ENCODE measurements at regions not wholly inside any gene's neighbourhood (a gene's known extent, or its start where the extent isn't known, plus 50 kb on each side); places are given as distances from the start of the nearest gene placed in this dataset.

- no peak for DNase-seq
Measured at GRCh38 chr7:45350896-45351295, 193.3 kb downstream of the RAMP3 start.

DNA sequence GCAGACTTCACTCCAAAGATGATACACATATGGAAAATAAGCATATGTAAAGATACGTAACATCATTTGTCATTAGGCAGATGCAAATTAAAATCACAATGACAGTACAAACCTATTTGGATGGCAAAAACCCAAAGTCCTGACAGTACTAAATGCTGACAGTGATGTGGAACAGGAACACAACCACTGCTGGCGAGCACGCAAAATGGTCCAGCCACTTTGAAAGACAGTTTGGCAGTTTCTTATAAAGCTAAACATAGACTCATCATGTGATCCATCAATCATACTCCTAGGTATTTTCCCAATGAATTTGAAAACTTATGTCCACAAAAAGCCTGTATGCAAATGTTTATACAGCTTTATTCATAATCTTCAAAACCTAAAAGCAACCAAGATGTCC is 200.7 kb downstream of the RAMP3 start:
- DNase-seq = no peak

DNA sequence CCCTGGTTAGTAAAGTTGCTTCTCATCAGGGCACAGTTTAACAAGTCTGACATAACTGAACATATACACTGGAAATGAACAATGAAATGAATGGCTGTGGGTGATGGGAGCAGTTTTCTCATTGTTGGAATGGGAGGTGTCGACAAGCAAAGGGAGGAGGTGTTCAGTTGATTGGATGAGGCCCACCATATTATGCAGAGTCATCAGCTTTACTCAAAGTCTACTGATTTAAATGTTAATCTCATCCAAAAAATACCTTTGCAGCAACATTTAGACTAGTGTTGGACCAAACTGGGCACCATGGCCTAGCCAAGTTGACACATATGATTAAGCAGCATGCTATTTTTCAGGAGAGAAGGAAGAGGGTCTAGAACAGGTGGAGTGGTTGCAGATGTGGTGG is 201.7 kb downstream of the RAMP3 start:
- no peak for DNase-seq

- DNase-seq = no peak
Measured at GRCh38 chr7:45359776-45360175, 202.2 kb downstream of the RAMP3 start.

DNA sequence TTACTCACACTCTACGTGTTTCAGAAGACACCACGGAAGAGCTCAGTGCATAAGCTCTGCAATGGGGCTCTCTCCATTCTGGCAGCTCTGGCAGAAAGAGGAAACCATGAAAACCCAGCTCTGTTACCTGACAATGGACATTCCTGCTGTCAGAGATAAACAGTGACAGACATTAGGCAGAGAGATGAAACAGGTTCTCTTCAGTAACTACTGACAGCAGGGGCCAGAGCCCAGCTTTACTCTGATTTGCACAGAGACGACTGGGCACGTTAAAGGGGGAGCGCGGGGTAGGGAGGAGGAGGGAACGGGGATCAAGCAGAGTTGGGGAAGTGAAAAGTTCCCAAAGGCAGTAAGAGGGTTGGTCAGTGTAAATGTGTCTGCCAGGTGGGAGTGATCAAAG is 206.1 kb downstream of the RAMP3 start:
- DNase-seq = no peak

GRCh38 chr7:45365341-45365740 is 207.8 kb downstream of the RAMP3 start:
- DNase-seq = no peak

GRCh38 chr7:45366475-45366874 is 207.7 kb upstream of the ADCY1 start:
- DNase-seq = no peak

DNA sequence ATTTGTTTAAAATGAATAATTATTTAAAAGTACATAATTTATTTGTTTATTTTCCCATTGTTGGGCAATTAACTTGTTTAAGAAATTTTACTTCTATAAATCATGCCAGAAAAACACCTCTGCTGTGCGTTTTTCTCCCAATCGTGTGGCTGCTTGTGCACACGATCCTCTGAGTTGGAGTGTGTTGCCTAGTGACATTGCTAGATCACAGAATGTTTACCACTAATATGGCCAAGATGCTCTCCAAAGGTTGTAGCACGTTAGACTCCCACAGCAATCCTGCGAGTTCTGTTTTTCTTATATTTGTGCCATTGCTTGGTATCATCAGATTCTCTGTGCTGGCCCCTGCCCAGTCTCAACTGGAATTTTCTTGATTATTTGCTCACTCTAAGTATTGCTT is 207.1 kb upstream of the ADCY1 start:
- peak; percentile 4 for DNase-seq

DNA sequence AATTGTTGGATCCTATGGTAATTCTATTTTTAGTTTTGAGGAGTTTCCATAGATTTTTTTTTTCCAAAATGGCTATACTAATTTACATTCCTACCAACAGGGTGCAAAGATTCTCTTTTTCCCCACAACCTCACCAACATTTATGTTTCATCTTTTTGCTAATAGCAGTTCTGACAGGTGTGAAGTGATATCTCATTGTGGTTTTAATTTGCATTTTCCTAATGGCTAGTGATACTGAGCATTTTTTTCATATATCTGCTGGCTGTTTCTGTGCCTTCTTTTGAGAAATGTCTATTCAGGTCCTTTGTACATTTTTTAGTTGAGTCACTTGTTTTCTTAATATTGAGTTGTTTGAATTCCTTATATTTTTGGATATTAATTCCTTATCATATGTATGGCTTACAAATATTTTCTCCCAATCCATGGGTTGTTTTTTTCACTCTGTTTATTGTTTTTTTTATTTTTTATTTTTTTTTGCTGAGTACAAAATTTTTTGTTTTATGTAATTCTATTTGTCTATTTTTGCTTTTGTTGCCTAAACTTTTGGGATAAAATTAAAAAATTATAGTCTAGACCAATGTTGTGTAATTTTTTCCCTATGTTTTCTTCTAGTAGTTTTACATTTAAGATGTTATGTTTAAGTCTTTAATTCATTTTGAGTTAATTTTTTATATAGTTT is 205.9 kb upstream of the ADCY1 start:
- DNase-seq = no peak

GRCh38 chr7:45384499-45384898 is 189.7 kb upstream of the ADCY1 start:
- DNase-seq = no peak

DNA sequence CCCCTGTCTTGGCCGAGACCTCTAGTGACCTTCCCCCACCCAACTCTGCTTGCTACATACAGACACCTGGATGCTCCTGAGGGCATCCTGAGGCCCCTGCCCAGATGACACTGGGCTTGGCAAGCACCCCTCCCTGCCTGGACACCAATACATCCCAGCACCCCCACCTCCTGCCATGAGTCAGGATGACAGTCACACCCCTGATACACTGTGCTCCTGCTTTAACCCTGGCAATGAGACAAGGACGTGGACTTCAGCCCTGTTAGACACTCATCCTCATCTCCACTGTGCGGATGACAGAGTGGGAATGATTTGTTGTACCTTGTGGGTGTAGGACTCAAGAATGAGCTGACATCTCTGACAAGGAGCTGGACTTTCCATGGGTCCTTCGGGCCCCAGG is 186.3 kb upstream of the ADCY1 start:
- DNase-seq = no peak

- DNase-seq = no peak
Measured at GRCh38 chr7:45389073-45389872, 184.9 kb upstream of the ADCY1 start.

- no peak for DNase-seq
Measured at GRCh38 chr7:45390180-45390579, 184.0 kb upstream of the ADCY1 start.

DNA sequence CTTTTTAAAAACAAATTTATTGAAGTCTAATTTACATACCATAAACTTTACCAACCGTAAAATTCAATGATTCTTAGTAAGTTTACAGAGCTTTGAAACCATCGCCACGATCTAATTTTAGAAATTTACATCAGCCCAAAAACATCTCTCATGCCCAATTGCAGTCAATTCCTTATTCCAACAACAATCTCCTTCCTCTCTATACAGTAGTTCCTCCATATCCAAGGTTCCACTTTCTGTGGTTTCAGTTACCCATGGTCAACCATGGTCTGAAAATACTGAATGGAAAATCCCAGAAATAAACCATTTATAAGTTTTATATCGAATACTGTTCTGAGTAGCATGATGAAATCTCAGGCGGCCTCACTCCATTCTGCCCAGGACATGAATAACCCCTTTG is 183.4 kb upstream of the ADCY1 start:
- DNase-seq = no peak

GRCh38 chr7:45391618-45392451 is 182.3 kb upstream of the ADCY1 start:
- no peak for DNase-seq

GRCh38 chr7:45394117-45394708 is 180.0 kb upstream of the ADCY1 start:
- no peak for DNase-seq

- DNase-seq = no peak
Measured at GRCh38 chr7:45399069-45399468, 175.1 kb upstream of the ADCY1 start.

DNA sequence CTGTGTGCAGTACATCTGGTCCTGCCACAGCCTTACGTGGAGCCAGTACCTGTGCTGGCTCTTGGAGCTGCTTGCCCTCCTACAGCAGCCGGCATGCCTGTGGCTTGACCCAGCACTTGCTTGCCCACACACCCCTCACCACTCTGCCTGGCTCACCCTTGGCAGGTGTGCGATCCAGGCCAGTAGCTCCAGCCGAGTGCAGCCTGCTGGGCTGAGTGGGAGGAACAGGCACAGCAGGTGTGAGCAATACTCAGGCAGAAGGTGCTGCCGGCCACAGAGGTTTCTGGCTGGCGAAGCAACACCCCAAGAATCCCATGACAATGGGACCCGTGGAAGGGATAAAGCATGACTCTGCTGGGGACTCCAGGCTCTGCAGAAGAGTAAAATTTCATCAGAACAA is 173.5 kb upstream of the ADCY1 start:
- DNase-seq = no peak

DNA sequence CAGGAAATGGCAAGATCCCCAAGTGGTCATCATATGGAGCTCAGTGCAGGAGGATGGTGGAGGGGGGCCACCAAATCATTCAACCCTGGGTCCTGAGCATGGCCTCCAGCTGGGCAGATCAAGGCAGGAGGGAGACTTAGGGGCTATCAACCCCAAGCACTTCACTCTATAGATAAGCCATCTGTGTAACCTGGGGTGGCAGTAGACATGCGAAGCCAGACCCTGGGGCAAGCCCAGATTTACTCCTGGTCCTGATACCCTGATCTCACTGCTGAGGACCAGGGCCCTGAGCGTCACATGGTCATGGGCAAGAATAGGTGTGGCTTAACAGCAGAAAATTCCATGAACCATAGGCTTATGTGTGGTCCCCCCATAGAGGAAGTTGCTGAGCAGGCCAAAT is 173.0 kb upstream of the ADCY1 start:
- no peak for DNase-seq

GRCh38 chr7:45401851-45402250 is 172.3 kb upstream of the ADCY1 start:
- DNase-seq = no peak

DNA sequence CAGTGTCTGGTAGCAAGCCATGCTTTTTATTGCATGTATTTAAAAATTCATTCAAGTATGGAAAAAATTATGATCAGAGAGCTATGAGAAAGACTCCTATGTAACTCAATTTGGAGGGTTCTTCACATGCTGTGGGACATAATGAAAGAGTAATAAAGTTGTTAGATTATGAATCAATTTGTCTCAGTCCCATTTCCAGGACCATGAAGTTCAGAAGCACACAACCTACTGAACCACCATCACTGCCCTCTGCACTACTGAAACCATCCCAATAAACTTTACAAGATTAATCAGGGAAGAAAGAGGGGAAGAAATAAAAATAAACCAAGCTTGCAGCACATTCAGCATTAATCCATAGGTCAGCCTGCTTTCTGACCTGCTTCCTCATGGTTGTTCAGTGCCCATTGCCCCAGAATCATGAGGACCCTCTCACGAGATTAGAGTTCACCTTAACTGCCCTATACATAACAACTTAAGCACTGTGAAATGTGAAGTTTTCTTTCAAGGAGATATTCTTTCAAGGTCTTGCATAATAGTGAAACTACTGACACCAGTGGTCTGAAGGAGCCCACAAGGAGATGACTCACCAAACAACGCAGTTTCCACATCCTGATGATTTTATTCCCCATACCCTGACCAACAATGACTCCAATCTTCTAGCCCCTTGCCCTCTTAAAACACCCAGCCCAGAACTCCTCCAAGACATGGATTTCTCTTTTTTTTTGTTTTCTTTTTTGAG is 171.5 kb upstream of the ADCY1 start:
- no peak for DNase-seq

DNA sequence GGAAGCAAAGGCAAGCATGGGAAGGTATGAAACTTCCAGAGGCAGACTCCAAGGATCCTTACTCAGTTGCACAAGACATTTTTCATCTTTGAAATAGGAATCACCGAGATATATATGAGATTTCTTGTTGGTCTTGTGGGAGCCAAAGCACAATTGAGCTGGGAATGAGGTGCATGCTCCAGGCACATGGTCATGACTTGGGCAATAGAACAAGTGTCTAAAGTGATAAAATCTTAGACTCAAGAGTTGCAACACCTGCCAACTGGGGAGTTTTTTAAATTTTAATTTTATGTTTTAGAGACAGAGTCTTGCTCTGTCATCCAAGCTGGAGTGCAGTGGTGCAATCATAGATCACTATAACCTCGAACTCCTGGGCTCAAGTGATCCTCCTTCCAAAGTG is 169.5 kb upstream of the ADCY1 start:
- no peak for DNase-seq

Data from renal pelvis (tissue), 1 donor.